Tibial nerve (tissue), 4 donors: ENCODE measurements at regions not wholly inside any gene's neighbourhood (a gene's known extent, or its start where the extent isn't known, plus 50 kb on each side); places are given as distances from the start of the nearest gene placed in this dataset.
"Not testable (repeated sequence)": the region's sequence is repeated elsewhere in the genome, so short reads cannot be mapped to it uniquely, and the experiment has no call there.

Source experiments
- DNase-seq, 2 donors: peaks; one replicate each; pipeline ENCODE4 v3.0.0-alpha.2; 2019; ENCODE audit warnings: low spot score in 2 of 2
- H3K27ac ChIP-seq, 4 donors: fragments of 200-600 bp; sonication (generic) in 3 of 4; one replicate each; pipeline ENCODE4 v1.5.1; 2017 to 2019; ENCODE audit warnings: mild to moderate bottlenecking in 1 of 4
- H3K27me3 ChIP-seq, 2 donors: fragments of 200-600 bp; sonication (generic) in 1 of 2; one replicate each; pipeline versions ENCODE4 v1.5.1 to v1.6.0; 2017 to 2019
- H3K36me3 ChIP-seq, 3 donors: fragments of 200-600 bp; sonication (generic); one replicate each; pipeline ENCODE4 v1.5.1; 2018 to 2019
- H3K4me1 ChIP-seq, 4 donors: fragments of 200-600 bp; sonication (generic) in 3 of 4; one replicate each; pipeline ENCODE4 v1.5.1; 2017 to 2019
- H3K4me3 ChIP-seq, 4 donors: fragments of 200-600 bp; sonication (generic) in 3 of 4; one replicate each; pipeline ENCODE4 v1.5.1; 2017 to 2019; ENCODE audit warnings: mild to moderate bottlenecking in 1 of 4, moderate library complexity in 1 of 4
- H3K9me3 ChIP-seq, 4 donors: fragments of 200-600 bp; sonication (generic) in 3 of 4; one replicate each; pipeline ENCODE4 v1.5.1; 2017 to 2019
- CTCF ChIP-seq, 5 experiments: fragments of 200-600 bp in 3 of 5; fragments of 450-650 bp in 2 of 5; sonication (generic) in 3 of 5; IDR thresholded peaks; one replicate each; pipeline ENCODE4 v1.5.1; 2016 to 2019; ENCODE audit warnings: antibody characterized with exemption in 5 of 5, mild to moderate bottlenecking in 3 of 5, moderate library complexity in 2 of 5
- EP300 ChIP-seq, 2 donors: sonication (generic); formaldehyde crosslinking; IDR thresholded peaks; one replicate each; pipeline ENCODE4 v1.6.1; 2017; ENCODE audit warnings: antibody characterized with exemption in 2 of 2, mild to moderate bottlenecking in 1 of 2
- POLR2A ChIP-seq, 2 donors: fragments of 450-650 bp; IDR thresholded peaks; one replicate each; pipeline ENCODE4 v1.6.1; 2017; ENCODE audit warnings: antibody characterized with exemption in 2 of 2, mild to moderate bottlenecking in 2 of 2, moderate library complexity in 2 of 2
- WGBS, 2 donors: methylation state at CpG; one replicate each; pipeline ENCODE4 v1.1.5; 2018; 5-methylcytosine and 5-hydroxymethylcytosine counted together

GRCh38 chr1:187691439-187691838 is 862.7 kb downstream of the PLA2G4A start:
- H3K27ac ChIP-seq: no peak overlapping the region
- H3K9me3 ChIP-seq: no peaks in the 10 kb centered on the region
- 77 to 84% methylated on average over 2 of the region's 2 CpGs for WGBS, 2 donors
- TF ChIP-seq POLR2A (IDR thresholded peaks at IDR 0.05): no peak
- TF ChIP-seq CTCF (IDR thresholded peaks at IDR 0.05): no peak
- TF ChIP-seq EP300 (IDR thresholded peaks at IDR 0.05): no peak
- no peak for DNase-seq
- no peak overlapping the region for H3K4me3 ChIP-seq
- no peaks in the 10 kb centered on the region for H3K36me3 ChIP-seq
- no peaks in the 10 kb centered on the region for H3K4me1 ChIP-seq
- H3K27me3 ChIP-seq: no peaks in the 10 kb centered on the region

GRCh38 chr1:187692799-187693198 is 864.0 kb downstream of the PLA2G4A start:
- Histone ChIP-seq H3K4me3 (no peak overlapping the region), H3K4me1 (no peaks in the 10 kb centered on the region), H3K36me3 (no peaks in the 10 kb centered on the region), H3K27me3 (no peaks in the 10 kb centered on the region), H3K27ac (no peak overlapping the region), H3K9me3 (no peaks in the 10 kb centered on the region)
- no peak for TF ChIP-seq CTCF (IDR thresholded peaks at IDR 0.05)
- no peak for TF ChIP-seq EP300 (IDR thresholded peaks at IDR 0.05)
- no peak for TF ChIP-seq POLR2A (IDR thresholded peaks at IDR 0.05)
- 67 to 82% methylated on average over 5 of the region's 5 CpGs for WGBS, 2 donors
- DNase-seq: no peak

GRCh38 chr1:187696073-187696472 is 867.3 kb downstream of the PLA2G4A start:
- Histone ChIP-seq H3K9me3 (no peaks in the 10 kb centered on the region), H3K4me1 (no peaks in the 10 kb centered on the region)
- no peak for TF ChIP-seq EP300 (IDR thresholded peaks at IDR 0.05)
- TF ChIP-seq POLR2A (IDR thresholded peaks at IDR 0.05): no peak
- no peak for TF ChIP-seq CTCF (IDR thresholded peaks at IDR 0.05)

GRCh38 chr1:187703138-187704130 is 874.7 kb downstream of the PLA2G4A start:
- H3K27ac ChIP-seq, DNase-seq, H3K27me3 ChIP-seq, H3K36me3 ChIP-seq, H3K4me1 ChIP-seq, H3K4me3 ChIP-seq, H3K9me3 ChIP-seq: not testable (repeated sequence)
- 95 to 98% methylated on average over 31 to 34 of the region's 46 CpGs for WGBS, 2 donors

More at GRCh38 chr1:187696073-187696472, 867.3 kb downstream of the PLA2G4A start:
- DNase-seq: no peak
- H3K27me3 ChIP-seq: no peaks in the 10 kb centered on the region
- H3K4me3 ChIP-seq: no peak overlapping the region
- H3K27ac ChIP-seq: no peak overlapping the region
- H3K36me3 ChIP-seq: no peaks in the 10 kb centered on the region
- 72 to 78% methylated on average over 3 of the region's 3 CpGs for WGBS, 2 donors

GRCh38 chr1:187714470-187714869 is 885.7 kb downstream of the PLA2G4A start:
- H3K36me3 ChIP-seq: no peaks in the 10 kb centered on the region
- H3K9me3 ChIP-seq: no peaks in the 10 kb centered on the region
- 77 to 83% methylated on average over 6 of the region's 6 CpGs for WGBS, 2 donors
- no peak for DNase-seq
- H3K27me3 ChIP-seq: no peaks in the 10 kb centered on the region
- no peak overlapping the region for H3K27ac ChIP-seq
- no peaks in the 10 kb centered on the region for H3K4me1 ChIP-seq
- TF ChIP-seq EP300 (IDR thresholded peaks at IDR 0.05) (no peak), CTCF (IDR thresholded peaks at IDR 0.05) (no peak), POLR2A (IDR thresholded peaks at IDR 0.05) (no peak)
- H3K4me3 ChIP-seq: no peak overlapping the region
